ENCODE measurements at regions not wholly inside any gene's neighbourhood (a gene's known extent, or its start where the extent isn't known, plus 50 kb on each side); places are given as distances from the start of the nearest gene placed in this dataset.

DNA sequence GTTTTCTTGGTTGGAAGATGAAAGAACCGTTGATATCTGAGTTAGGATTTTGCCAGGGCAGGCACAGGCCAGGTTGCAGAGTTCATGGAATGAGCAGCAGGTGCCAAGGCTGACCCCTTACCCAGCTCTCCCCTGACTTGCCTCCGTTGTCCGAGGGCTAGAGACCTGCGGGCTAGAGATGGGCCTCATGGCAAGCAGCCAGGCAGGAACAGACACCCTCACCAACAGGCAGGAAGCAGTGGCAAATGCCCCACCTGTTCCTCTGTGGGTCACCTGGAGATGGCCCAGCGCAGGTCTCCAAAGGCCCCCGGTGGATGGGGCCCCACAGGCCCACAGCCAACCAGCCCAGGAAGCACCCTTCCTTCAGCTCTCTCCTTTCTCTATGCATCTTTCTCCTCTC, 186.7 kb upstream of the PMEPA1 start:
- TF ChIP-seq POLR2A (IDR thresholded peaks at IDR 0.05; ENCODE audit: low read depth, low read length) (no peak), MAZ (IDR thresholded peaks at IDR 0.05; ENCODE audit: borderline replicate concordance, low read depth, low read length) (no peak), USF2 (IDR thresholded peaks at IDR 0.05; ENCODE audit: low read depth, low read length) (no peak), BHLHE40 (IDR thresholded peaks at IDR 0.05; ENCODE audit: low read depth, low read length) (no peak), RFX5 (IDR thresholded peaks at IDR 0.05; ENCODE audit: low read depth, low read length) (no peak), RAD21 (IDR thresholded peaks at IDR 0.05; ENCODE audit: low read length) (no peak), NFE2L2 (IDR thresholded peaks at IDR 0.05; ENCODE audit: low read depth, low read length) (no peak), CHD1 (IDR thresholded peaks at IDR 0.05; ENCODE audit: low read depth, low read length) (no peak), MAFK (IDR thresholded peaks at IDR 0.05; ENCODE audit: low read depth, low read length) (no peak)
- TF ChIP-seq, protein P1, sequence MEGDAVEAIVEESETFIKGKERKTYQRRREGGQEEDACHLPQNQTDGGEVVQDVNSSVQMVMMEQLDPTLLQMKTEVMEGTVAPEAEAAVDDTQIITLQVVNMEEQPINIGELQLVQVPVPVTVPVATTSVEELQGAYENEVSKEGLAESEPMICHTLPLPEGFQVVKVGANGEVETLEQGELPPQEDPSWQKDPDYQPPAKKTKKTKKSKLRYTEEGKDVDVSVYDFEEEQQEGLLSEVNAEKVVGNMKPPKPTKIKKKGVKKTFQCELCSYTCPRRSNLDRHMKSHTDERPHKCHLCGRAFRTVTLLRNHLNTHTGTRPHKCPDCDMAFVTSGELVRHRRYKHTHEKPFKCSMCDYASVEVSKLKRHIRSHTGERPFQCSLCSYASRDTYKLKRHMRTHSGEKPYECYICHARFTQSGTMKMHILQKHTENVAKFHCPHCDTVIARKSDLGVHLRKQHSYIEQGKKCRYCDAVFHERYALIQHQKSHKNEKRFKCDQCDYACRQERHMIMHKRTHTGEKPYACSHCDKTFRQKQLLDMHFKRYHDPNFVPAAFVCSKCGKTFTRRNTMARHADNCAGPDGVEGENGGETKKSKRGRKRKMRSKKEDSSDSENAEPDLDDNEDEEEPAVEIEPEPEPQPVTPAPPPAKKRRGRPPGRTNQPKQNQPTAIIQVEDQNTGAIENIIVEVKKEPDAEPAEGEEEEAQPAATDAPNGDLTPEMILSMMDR (conservative IDR thresholded peaks at IDR 0.05; ENCODE audit: low read depth, low read length), result no peak
- TF ChIP-seq, protein P2, sequence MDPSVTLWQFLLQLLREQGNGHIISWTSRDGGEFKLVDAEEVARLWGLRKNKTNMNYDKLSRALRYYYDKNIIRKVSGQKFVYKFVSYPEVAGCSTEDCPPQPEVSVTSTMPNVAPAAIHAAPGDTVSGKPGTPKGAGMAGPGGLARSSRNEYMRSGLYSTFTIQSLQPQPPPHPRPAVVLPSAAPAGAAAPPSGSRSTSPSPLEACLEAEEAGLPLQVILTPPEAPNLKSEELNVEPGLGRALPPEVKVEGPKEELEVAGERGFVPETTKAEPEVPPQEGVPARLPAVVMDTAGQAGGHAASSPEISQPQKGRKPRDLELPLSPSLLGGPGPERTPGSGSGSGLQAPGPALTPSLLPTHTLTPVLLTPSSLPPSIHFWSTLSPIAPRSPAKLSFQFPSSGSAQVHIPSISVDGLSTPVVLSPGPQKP (IDR thresholded peaks at IDR 0.05; ENCODE audit: borderline replicate concordance, low read depth, low read length), result no peak
- no peak for DNase-seq
- POLR2A ChIA-PET (ENCODE audit: unreplicated experiment), result no interaction called here
- no peak overlapping the region for H3K23ac ChIP-seq (ENCODE audit: low read depth, low read length)
- H3K27me3 ChIP-seq (ENCODE audit: control insufficient read depth, insufficient read depth, low read length), result peaks cover 8% of the 10 kb centered on the region
- H2BK20ac ChIP-seq (ENCODE audit: low read depth, low read length), result no peak overlapping the region
- no peak overlapping the region for H4K8ac ChIP-seq (ENCODE audit: low read depth in 2 of 2, low read length in 2 of 2)
- H3K56ac ChIP-seq (ENCODE audit: extremely low read depth, insufficient read depth, low read length), result no peak overlapping the region
- H2BK5ac ChIP-seq (ENCODE audit: low read depth, low read length, poor library complexity, severe bottlenecking), result no peak overlapping the region
- no peak overlapping the region for H4K5ac ChIP-seq (ENCODE audit: low read depth, low read length)
- H2AK9ac ChIP-seq (replicated peaks; ENCODE audit: low read depth, low read length, poor library complexity), result no peak overlapping the region
- CTCF ChIA-PET, result no interaction called here
- no peak overlapping the region for H3K9ac ChIP-seq (ENCODE audit: low read depth, low read length)
- BruUV-seq (replicated peaks), result no TSS peak
- H3K36me3 ChIP-seq (ENCODE audit: control insufficient read depth, insufficient read depth, low read length), result no peaks in the 10 kb centered on the region
- no peak overlapping the region for H4K91ac ChIP-seq (ENCODE audit: insufficient read depth, low read depth, low read length)
- H3K79me1 ChIP-seq (ENCODE audit: low read depth in 1 of 2, low read length in 2 of 2), result no peaks in the 10 kb centered on the region
- H2BK120ac ChIP-seq (ENCODE audit: low read depth, low read length), result no peak overlapping the region
- H3K4me1 ChIP-seq (ENCODE audit: control insufficient read depth, insufficient read depth, low read length), result no peaks in the 10 kb centered on the region
- WGBS, 2 experiments (ENCODE audit: extremely low coverage in 2 of 2, insufficient read length in 1 of 2), result 33% methylated on average over 3 of the region's 6 CpGs; no CpG with 5 or more reads in 1 of the 2 experiments
- dilution Hi-C loops (cut with HindIII; ENCODE audit: low sequenced_read_pairs, unreplicated experiment) (no loop called here), in situ Hi-C loops (cut with MboI; ENCODE audit: low sequenced_read_pairs) (no loop called here), intact Hi-C loops (cut with micrococcal nuclease) (no loop called here)
- H2AFZ ChIP-seq (replicated peaks; ENCODE audit: low read length, poor library complexity), result no peak overlapping the region
- H3K4ac ChIP-seq (ENCODE audit: low read depth, low read length), result no peak overlapping the region
- no peak overlapping the region for H2AK5ac ChIP-seq (ENCODE audit: low read depth, low read length)
- no peak overlapping the region for H3K18ac ChIP-seq (ENCODE audit: low read depth, low read length)
- no peak overlapping the region for H3K4me3 ChIP-seq (ENCODE audit: insufficient read depth, low read depth, low read length)
- no peak overlapping the region for H2BK15ac ChIP-seq (ENCODE audit: low read depth, low read length)
- no peak overlapping the region for H3K27ac ChIP-seq (ENCODE audit: insufficient read depth, low read length)
- no peak for ATAC-seq (ENCODE audit: low read depth)
- no peaks in the 10 kb centered on the region for H3K9me3 ChIP-seq (ENCODE audit: control insufficient read depth, insufficient read depth, low read length)
- H3K14ac ChIP-seq (replicated peaks; ENCODE audit: low read depth, low read length), result no peak overlapping the region
- H4K20me1 ChIP-seq (ENCODE audit: insufficient read depth, low read length), result no peaks in the 10 kb centered on the region
- no peak overlapping the region for H3K4me2 ChIP-seq (ENCODE audit: low read depth, low read length)
- no peaks in the 10 kb centered on the region for H3K9me1 ChIP-seq (ENCODE audit: insufficient read depth, low read length)

All from IMR-90 (cell line).